Keratinocyte (primary cell): ENCODE measurements at regions not wholly inside any gene's neighbourhood (a gene's known extent, or its start where the extent isn't known, plus 50 kb on each side); places are given as distances from the start of the nearest gene placed in this dataset.

Experiments used
- DNase-seq: peaks from one replicate; pipeline ENCODE4 v3.0.0-alpha.2; 2011; ENCODE audit warnings: low read depth, missing footprints, low spot score
- FAIRE-seq: peaks from 2 replicates; lab custom pipeline; 2011; peaks lifted over from hg19 to GRCh38; lab: Jason Lieb, UNC
- H2AFZ ChIP-seq: 2 replicates; pipeline ENCODE4 v1.6.0; 2012; ENCODE audit warnings: low read length, control low read depth, inconsistent platforms; ENCODE audit not compliant: control insufficient read depth
- H3K27ac ChIP-seq: 2 replicates; pipeline ENCODE4 v1.5.1; 2011; ENCODE audit warnings: low read length; ENCODE audit not compliant: control insufficient read depth, insufficient read depth
- H3K27me3 ChIP-seq: 3 replicates; pipeline ENCODE4 v1.6.0; 2011; ENCODE audit warnings: low read length; ENCODE audit not compliant: control insufficient read depth, insufficient read depth; ENCODE audit errors: extremely low read depth
- H3K36me3 ChIP-seq, 2 experiments: 2 replicates in 1 of 2; 3 replicates in 1 of 2; pipeline ENCODE4 v1.5.1; 2011; ENCODE audit warnings: low read length in 2 of 2, mild to moderate bottlenecking in 1 of 2; ENCODE audit not compliant: control insufficient read depth in 2 of 2, insufficient read depth in 2 of 2; ENCODE audit errors: extremely low read depth in 1 of 2
- H3K4me1 ChIP-seq: 3 replicates; pipeline ENCODE4 v1.5.1; 2011; ENCODE audit warnings: low read length; ENCODE audit not compliant: control insufficient read depth, insufficient read depth; ENCODE audit errors: extremely low read depth
- H3K4me2 ChIP-seq: 3 replicates; pipeline ENCODE4 v1.6.0; 2011; ENCODE audit warnings: low read depth, low read length; ENCODE audit not compliant: control insufficient read depth, insufficient read depth; ENCODE audit errors: extremely low read depth
- H3K4me3 ChIP-seq, 3 experiments: fragments of 200-600 bp in 1 of 3; sonication (generic) in 1 of 3; 2 replicates in 2 of 3; 3 replicates in 1 of 3; pipeline ENCODE4 v1.5.1; 2011 to 2016; ENCODE audit warnings: low read length in 3 of 3, mild to moderate bottlenecking in 3 of 3, control low read depth in 2 of 3, inconsistent platforms in 1 of 3, low read depth in 1 of 3, mixed read lengths in 1 of 3, mixed run types in 1 of 3, moderate library complexity in 1 of 3; ENCODE audit not compliant: control insufficient read depth in 2 of 3, insufficient read depth in 2 of 3; ENCODE audit errors: extremely low read depth in 1 of 3
- H3K79me2 ChIP-seq: 2 replicates; pipeline ENCODE4 v1.6.0; 2012; ENCODE audit warnings: low read length; ENCODE audit not compliant: control insufficient read depth, insufficient read depth
- H3K9ac ChIP-seq: 3 replicates; pipeline ENCODE4 v1.6.0; 2011; ENCODE audit warnings: low read length; ENCODE audit not compliant: control insufficient read depth, insufficient read depth; ENCODE audit errors: extremely low read depth
- H3K9me1 ChIP-seq: 3 replicates; pipeline ENCODE4 v1.6.0; 2011; ENCODE audit warnings: low read length; ENCODE audit not compliant: control insufficient read depth, insufficient read depth; ENCODE audit errors: extremely low read depth
- H3K9me3 ChIP-seq: 2 replicates; pipeline ENCODE4 v1.5.1; 2012; ENCODE audit warnings: low read depth, low read length; ENCODE audit not compliant: control insufficient read depth
- H4K20me1 ChIP-seq: 3 replicates; pipeline ENCODE4 v1.6.0; 2011; ENCODE audit warnings: low read length; ENCODE audit not compliant: control insufficient read depth, insufficient read depth; ENCODE audit errors: extremely low read depth
- CTCF ChIP-seq, 3 experiments: IDR thresholded peaks in 1 of 3; conservative IDR thresholded peaks in 1 of 3; optimal IDR thresholded peaks in 1 of 3; 2 replicates in 2 of 3; 3 replicates in 1 of 3; pipeline versions ENCODE3 to v1.5.1; 2011; ENCODE audit warnings: low read length in 3 of 3, mild to moderate bottlenecking in 3 of 3, moderate library complexity in 2 of 3, control low read depth in 1 of 3, inconsistent platforms in 1 of 3; ENCODE audit not compliant: insufficient read depth in 2 of 3; ENCODE audit errors: extremely low read depth in 1 of 3
- EZH2 ChIP-seq: IDR thresholded peaks from one replicate; pipeline ENCODE4 v1.6.1; 2012; ENCODE audit warnings: inconsistent platforms, mild to moderate bottlenecking, low read length, moderate library complexity
- dilution Hi-C: fragments of 300-500 bp; cut with MboI; formaldehyde crosslinking; loops from one replicate; pipeline ENCODE4 v1.7.0; 2020; ENCODE audit warnings: low sequenced_read_pairs; ENCODE audit not compliant: extremely low pct_ligation_motif_present

- no peaks in the 10 kb centered on the region for H3K27me3 ChIP-seq
- H3K27ac ChIP-seq, result no peak overlapping the region
- no peak overlapping the region for H3K4me2 ChIP-seq
- TF ChIP-seq EZH2 (no peak), CTCF (optimal IDR thresholded peaks at IDR 0.05 in 1 of 3, IDR thresholded peaks at IDR 0.05 in 1 of 3, conservative IDR thresholded peaks at IDR 0.05 in 1 of 3; ENCODE audit: extremely low read depth in 1 of 3, insufficient read depth in 2 of 3, low read length in 3 of 3) (no peak)
- H3K36me3 ChIP-seq, result no peaks in the 10 kb centered on the region
- no peaks in the 10 kb centered on the region for H3K9me3 ChIP-seq
- peaks cover 10% of the 10 kb centered on the region for H3K4me1 ChIP-seq
- no peak overlapping the region for H3K9ac ChIP-seq
- no peaks in the 10 kb centered on the region for H3K79me2 ChIP-seq
- H3K9me1 ChIP-seq, result no peaks in the 10 kb centered on the region
- H3K4me3 ChIP-seq, result no peak overlapping the region
- FAIRE-seq (no peak), DNase-seq (no peak)
- H2AFZ ChIP-seq, result no peak overlapping the region
- dilution Hi-C loops, result no loop called here
- H4K20me1 ChIP-seq, result no peaks in the 10 kb centered on the region
These were observed 71.6 kb upstream of the ALOX12 start for GRCh38 chr17:6924208-6924607.

- dilution Hi-C loops, result no loop called here
- Histone ChIP-seq H3K36me3 (no peaks in the 10 kb centered on the region), H3K27ac (peak overlapping the region; percentile 37), H4K20me1 (no peaks in the 10 kb centered on the region), H3K9me1 (no peaks in the 10 kb centered on the region), H3K4me3 (no peak overlapping the region), H3K9me3 (no peaks in the 10 kb centered on the region), H3K4me1 (peaks cover 10% of the 10 kb centered on the region), H3K4me2 (no peak overlapping the region), H3K9ac (no peak overlapping the region), H3K27me3 (no peaks in the 10 kb centered on the region), H2AFZ (no peak overlapping the region), H3K79me2 (no peaks in the 10 kb centered on the region)
- peak; percentile 17 for FAIRE-seq
- DNase-seq, result no peak
- TF ChIP-seq EZH2, result no peak
These were observed 69.2 kb upstream of the ALOX12 start for GRCh38 chr17:6926667-6927066.
